C4-2B (cell line): ENCODE measurements at regions not wholly inside any gene's neighbourhood (a gene's known extent, or its start where the extent isn't known, plus 50 kb on each side); places are given as distances from the start of the nearest gene placed in this dataset.

Experiments used
- ZFX ChIP-seq: fragments of 450-650 bp; IDR thresholded peaks from 2 replicates; pipeline ENCODE4 v1.6.1; 2017
- TF ChIP-seq, protein P1 (sequence below): fragments of 450-650 bp; conservative IDR thresholded peaks from 2 replicates; pipeline ENCODE4 v1.5.1; 2017; ENCODE audit warnings: mild to moderate bottlenecking

- TF ChIP-seq, protein P1, sequence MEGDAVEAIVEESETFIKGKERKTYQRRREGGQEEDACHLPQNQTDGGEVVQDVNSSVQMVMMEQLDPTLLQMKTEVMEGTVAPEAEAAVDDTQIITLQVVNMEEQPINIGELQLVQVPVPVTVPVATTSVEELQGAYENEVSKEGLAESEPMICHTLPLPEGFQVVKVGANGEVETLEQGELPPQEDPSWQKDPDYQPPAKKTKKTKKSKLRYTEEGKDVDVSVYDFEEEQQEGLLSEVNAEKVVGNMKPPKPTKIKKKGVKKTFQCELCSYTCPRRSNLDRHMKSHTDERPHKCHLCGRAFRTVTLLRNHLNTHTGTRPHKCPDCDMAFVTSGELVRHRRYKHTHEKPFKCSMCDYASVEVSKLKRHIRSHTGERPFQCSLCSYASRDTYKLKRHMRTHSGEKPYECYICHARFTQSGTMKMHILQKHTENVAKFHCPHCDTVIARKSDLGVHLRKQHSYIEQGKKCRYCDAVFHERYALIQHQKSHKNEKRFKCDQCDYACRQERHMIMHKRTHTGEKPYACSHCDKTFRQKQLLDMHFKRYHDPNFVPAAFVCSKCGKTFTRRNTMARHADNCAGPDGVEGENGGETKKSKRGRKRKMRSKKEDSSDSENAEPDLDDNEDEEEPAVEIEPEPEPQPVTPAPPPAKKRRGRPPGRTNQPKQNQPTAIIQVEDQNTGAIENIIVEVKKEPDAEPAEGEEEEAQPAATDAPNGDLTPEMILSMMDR = no peak
- TF ChIP-seq ZFX = no peak
Measured at GRCh38 chr9:90169490-90169889, 473.1 kb downstream of the DIRAS2 start.
